Glutamatergic neuron (in vitro differentiated cells): ENCODE measurements at regions not wholly inside any gene's neighbourhood (a gene's known extent, or its start where the extent isn't known, plus 50 kb on each side); places are given as distances from the start of the nearest gene placed in this dataset.

Experiments
- DNase-seq: peaks from one replicate; pipeline ENCODE4 v3.0.0; 2022
- H3K27ac Mint-ChIP-seq: one replicate; pipeline ENCODE4 v1.8.0; 2020; ENCODE audit warnings: mild to moderate bottlenecking, mixed read lengths, inconsistent platforms; ENCODE audit not compliant: unreplicated experiment
- H3K27me3 Mint-ChIP-seq: one replicate; pipeline ENCODE4 v1.8.0; 2020; ENCODE audit warnings: mild to moderate bottlenecking, moderate library complexity, mixed read lengths, inconsistent platforms; ENCODE audit not compliant: unreplicated experiment
- H3K36me3 Mint-ChIP-seq: one replicate; pipeline ENCODE4 v1.8.0; 2020; ENCODE audit warnings: mild to moderate bottlenecking, mixed read lengths, inconsistent platforms; ENCODE audit not compliant: unreplicated experiment
- H3K4me1 Mint-ChIP-seq: one replicate; pipeline ENCODE4 v1.8.0; 2020; ENCODE audit warnings: mild to moderate bottlenecking, low read depth, mixed read lengths, inconsistent platforms; ENCODE audit not compliant: unreplicated experiment
- H3K4me3 Mint-ChIP-seq: one replicate; pipeline ENCODE4 v1.8.0; 2020; ENCODE audit warnings: mild to moderate bottlenecking, mixed read lengths, inconsistent platforms; ENCODE audit not compliant: unreplicated experiment
- H3K9me3 Mint-ChIP-seq: one replicate; pipeline ENCODE4 v1.8.0; 2020; ENCODE audit warnings: mild to moderate bottlenecking, moderate library complexity, mixed read lengths, inconsistent platforms; ENCODE audit not compliant: unreplicated experiment
- CTCF ChIP-seq: fragments of 200-600 bp; sonication (generic); IDR thresholded peaks from one replicate; pipeline ENCODE4 v1.5.0; 2021; ENCODE audit not compliant: partially characterized antibody, unreplicated experiment

DNA sequence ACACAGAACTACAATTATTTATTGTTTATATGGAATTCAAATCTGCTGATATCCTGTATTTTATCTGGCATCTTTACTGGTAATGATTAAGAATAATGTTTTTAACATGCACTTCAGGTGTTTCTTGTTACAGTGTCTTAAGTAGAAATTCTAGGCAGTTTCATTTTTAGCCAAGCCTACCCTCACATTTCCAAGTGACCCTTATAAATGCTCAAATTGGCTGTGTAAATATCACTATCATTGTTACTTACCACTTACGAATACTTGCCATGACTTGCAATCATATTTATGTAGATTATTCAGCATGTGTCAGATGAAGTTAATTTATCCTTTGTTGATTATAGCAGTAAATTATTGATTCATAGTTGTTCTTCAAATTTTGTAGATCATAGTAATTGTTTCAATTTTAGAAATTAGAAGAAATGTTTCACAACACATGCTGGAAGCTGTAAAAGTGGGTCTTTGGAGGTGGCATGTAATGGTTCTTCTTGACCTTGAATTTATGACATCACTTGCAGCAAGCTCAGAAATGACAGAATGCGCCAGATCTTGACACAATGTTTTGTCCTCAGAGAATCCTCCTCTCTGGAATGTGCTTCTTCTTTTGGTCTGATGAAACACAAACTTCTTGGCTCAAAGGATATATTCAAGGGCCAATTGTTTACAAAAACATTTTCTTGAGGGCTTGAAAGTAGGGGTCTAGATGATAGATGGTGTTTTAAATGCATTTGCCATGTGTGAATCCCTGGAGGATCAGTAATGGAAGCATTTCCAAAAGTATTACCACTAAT lies 471.8 kb downstream of the COL12A1 start:
- H3K9me3 Mint-ChIP-seq: no peaks in the 10 kb centered on the region
- H3K4me3 Mint-ChIP-seq: no peak overlapping the region
- no peak overlapping the region for H3K27ac Mint-ChIP-seq
- H3K36me3 Mint-ChIP-seq: no peaks in the 10 kb centered on the region
- DNase-seq: no peak
- TF ChIP-seq CTCF: no peak
- H3K4me1 Mint-ChIP-seq: no peaks in the 10 kb centered on the region
- no peaks in the 10 kb centered on the region for H3K27me3 Mint-ChIP-seq

GRCh38 chr6:74731931-74732330 lies 473.9 kb downstream of the COL12A1 start:
- no peaks in the 10 kb centered on the region for H3K4me1 Mint-ChIP-seq
- no peaks in the 10 kb centered on the region for H3K9me3 Mint-ChIP-seq
- no peak for TF ChIP-seq CTCF
- DNase-seq: no peak
- no peak overlapping the region for H3K4me3 Mint-ChIP-seq
- H3K27ac Mint-ChIP-seq: no peak overlapping the region
- H3K36me3 Mint-ChIP-seq: no peaks in the 10 kb centered on the region
- H3K27me3 Mint-ChIP-seq: no peaks in the 10 kb centered on the region

DNA sequence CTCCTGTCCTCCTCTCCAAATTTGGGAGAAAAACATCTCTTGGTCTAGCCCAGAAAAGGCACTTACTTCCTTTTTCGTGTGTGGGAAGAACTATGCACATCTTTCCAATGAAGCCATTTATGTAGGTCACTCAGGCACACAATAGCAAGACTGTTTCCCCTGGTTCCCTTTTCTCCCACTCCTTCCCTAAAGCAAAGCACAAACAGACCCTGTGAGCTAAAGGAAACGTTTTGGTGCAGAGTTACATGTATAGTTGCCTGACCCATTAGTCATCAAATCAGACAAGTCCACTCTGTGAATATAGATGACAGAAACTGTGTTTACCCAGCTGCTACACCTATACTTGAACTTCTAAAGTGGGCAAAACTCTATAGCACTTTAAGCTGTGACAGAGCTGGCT lies 474.6 kb downstream of the COL12A1 start:
- DNase-seq: no peak
- Mint-ChIP-seq H3K4me3 (no peak overlapping the region), H3K36me3 (no peaks in the 10 kb centered on the region), H3K27me3 (peaks cover 2% of the 10 kb centered on the region), H3K27ac (no peak overlapping the region), H3K4me1 (no peaks in the 10 kb centered on the region), H3K9me3 (no peaks in the 10 kb centered on the region)
- no peak for TF ChIP-seq CTCF

GRCh38 chr6:74720923-74721322 lies 484.9 kb downstream of the COL12A1 start:
- Mint-ChIP-seq H3K4me1 (no peaks in the 10 kb centered on the region), H3K36me3 (no peaks in the 10 kb centered on the region), H3K9me3 (no peaks in the 10 kb centered on the region), H3K27ac (no peak overlapping the region), H3K27me3 (no peaks in the 10 kb centered on the region), H3K4me3 (no peak overlapping the region)
- no peak for DNase-seq
- no peak for TF ChIP-seq CTCF

DNA sequence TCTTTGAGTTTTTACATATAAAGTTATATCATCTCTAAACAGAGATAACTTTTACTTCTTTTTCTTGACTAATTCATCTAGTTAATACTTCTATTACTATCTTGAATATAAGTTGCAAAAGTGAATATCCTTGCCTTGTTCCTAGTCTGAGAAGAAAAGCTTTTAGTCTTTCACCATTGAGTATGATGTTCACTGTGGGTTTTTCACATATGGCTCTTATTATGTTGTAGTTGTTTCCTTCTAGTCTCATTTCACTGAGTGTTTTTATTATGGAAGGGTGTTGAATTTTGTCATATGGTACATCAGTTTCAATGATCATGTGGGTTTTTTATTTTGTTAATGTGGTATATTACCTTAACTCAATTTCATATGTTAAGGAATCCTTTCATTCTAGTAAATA lies 488.3 kb downstream of the COL12A1 start:
- Mint-ChIP-seq H3K27ac (no peak overlapping the region), H3K4me3 (no peak overlapping the region), H3K36me3 (no peaks in the 10 kb centered on the region)

More for the DNA sequence above, 488.3 kb downstream of the COL12A1 start:
- no peak for DNase-seq
- no peaks in the 10 kb centered on the region for H3K4me1 Mint-ChIP-seq
- H3K9me3 Mint-ChIP-seq: no peaks in the 10 kb centered on the region
- no peak for TF ChIP-seq CTCF
- no peaks in the 10 kb centered on the region for H3K27me3 Mint-ChIP-seq
